ENCODE measurements at regions not wholly inside any gene's neighbourhood (a gene's known extent, or its start where the extent isn't known, plus 50 kb on each side); places are given as distances from the start of the nearest gene placed in this dataset.

DNA sequence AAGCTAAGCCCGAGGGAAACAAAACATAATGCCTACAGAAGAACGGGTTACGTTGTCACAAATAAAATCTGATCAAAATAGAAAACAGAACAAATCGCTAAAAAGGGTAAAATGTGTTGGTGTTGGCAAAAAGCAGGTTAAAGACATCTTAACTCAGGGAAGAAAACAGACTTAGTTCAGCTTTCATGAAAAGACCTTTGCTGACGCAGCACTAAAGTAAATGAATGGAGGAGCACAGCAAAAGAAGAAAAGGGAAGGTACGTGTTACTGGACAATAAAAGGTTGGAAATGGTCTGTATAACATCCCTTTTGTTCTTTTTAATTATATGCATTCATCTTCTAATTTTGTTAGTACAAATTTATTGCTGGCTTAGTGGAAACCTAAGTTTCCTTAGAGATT lies 117.4 kb upstream of the DSEL start:
- 74% methylated on average over 6 of the region's 6 CpGs for WGBS
- no peaks in the 10 kb centered on the region for H3K36me3 ChIP-seq
- no peak overlapping the region for H3K4me3 ChIP-seq
- intact Hi-C loops (cut with DNase I): no loop called here
- H3K27me3 ChIP-seq (replicated peaks; ENCODE audit: insufficient read depth): no peaks in the 10 kb centered on the region
- no peaks in the 10 kb centered on the region for H3K9me3 ChIP-seq
- DNase-seq (ENCODE audit: low spot score): no peak
- TF ChIP-seq POLR2AphosphoS5 (IDR thresholded peaks at IDR 0.05) (no peak), POLR2A (IDR thresholded peaks at IDR 0.05) (no peak)
- TF ChIP-seq, protein P1, sequence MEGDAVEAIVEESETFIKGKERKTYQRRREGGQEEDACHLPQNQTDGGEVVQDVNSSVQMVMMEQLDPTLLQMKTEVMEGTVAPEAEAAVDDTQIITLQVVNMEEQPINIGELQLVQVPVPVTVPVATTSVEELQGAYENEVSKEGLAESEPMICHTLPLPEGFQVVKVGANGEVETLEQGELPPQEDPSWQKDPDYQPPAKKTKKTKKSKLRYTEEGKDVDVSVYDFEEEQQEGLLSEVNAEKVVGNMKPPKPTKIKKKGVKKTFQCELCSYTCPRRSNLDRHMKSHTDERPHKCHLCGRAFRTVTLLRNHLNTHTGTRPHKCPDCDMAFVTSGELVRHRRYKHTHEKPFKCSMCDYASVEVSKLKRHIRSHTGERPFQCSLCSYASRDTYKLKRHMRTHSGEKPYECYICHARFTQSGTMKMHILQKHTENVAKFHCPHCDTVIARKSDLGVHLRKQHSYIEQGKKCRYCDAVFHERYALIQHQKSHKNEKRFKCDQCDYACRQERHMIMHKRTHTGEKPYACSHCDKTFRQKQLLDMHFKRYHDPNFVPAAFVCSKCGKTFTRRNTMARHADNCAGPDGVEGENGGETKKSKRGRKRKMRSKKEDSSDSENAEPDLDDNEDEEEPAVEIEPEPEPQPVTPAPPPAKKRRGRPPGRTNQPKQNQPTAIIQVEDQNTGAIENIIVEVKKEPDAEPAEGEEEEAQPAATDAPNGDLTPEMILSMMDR (IDR thresholded peaks at IDR 0.05): no peak
- H3K4me1 ChIP-seq (replicated peaks): no peaks in the 10 kb centered on the region
- no peak overlapping the region for H3K27ac ChIP-seq

DNA sequence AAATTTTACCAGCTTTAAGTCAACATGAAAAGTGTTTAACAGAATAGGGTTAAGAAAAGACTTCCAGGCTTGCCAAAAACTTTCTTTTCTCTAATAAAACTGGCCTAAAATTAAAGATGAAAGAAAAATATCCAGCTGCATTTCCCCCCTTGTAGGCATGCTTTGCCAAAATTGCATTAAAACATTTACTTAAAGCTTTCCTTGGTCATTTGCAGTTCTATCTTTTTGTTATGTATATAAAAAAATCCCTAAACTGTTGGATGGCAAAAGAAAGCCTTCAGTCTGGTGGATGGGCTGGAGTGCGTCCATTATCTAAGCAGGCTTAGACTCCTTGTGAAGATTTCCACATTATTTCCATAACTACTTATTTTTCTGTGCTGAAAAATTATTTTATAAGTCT lies 105.4 kb upstream of the DSEL start:
- no peaks in the 10 kb centered on the region for H3K27me3 ChIP-seq (replicated peaks; ENCODE audit: insufficient read depth)
- intact Hi-C loops (cut with DNase I): no loop called here
- H3K4me3 ChIP-seq: no peak overlapping the region
- no peak overlapping the region for H3K27ac ChIP-seq
- WGBS: 33% methylated on average over 1 of the region's 1 CpG
- H3K9me3 ChIP-seq: no peaks in the 10 kb centered on the region
- no peak for DNase-seq (ENCODE audit: low spot score)
- H3K36me3 ChIP-seq: no peaks in the 10 kb centered on the region
- TF ChIP-seq POLR2A (IDR thresholded peaks at IDR 0.05): no peak
- TF ChIP-seq, protein P1 (IDR thresholded peaks at IDR 0.05): no peak
- no peak for TF ChIP-seq POLR2AphosphoS5 (IDR thresholded peaks at IDR 0.05)
- H3K4me1 ChIP-seq (replicated peaks): no peaks in the 10 kb centered on the region

DNA sequence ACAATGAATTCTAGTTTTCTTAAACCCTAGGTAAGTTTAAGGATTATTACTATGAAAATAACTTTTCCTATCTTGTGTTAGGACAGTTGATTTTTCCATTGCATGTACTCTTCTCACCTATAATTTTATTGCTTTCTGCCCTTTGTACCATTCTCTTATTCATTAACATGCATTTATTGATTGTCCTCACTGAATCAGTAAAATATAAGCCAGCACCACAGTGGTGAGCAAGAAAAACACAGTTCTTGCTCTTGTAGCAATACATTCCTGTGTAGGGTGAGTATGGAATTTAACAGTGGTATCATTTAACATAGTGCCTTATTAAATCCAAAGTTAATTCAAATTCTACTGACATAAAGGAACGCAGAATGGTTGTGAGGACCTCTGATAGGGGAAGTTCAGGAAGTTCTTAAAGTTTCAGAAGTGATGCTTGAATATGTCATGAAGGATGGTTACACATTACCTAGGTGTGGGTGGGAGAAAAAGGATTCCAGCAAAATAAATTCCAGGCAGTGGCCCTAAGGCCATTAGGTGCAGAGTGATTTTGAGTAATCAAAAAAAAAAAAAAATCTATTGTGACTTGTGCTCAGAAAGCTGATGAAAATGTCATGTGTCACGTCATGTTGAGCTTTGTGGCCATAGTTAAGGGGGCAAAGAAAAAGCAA lies 104.7 kb upstream of the DSEL start:
- WGBS: 57% methylated on average over 2 of the region's 2 CpGs
- intact Hi-C loops (cut with DNase I): no loop called here
- Histone ChIP-seq H3K4me3 (no peak overlapping the region), H3K4me1 (replicated peaks) (no peaks in the 10 kb centered on the region), H3K27ac (no peak overlapping the region), H3K27me3 (replicated peaks; ENCODE audit: insufficient read depth) (no peaks in the 10 kb centered on the region), H3K9me3 (no peaks in the 10 kb centered on the region), H3K36me3 (no peaks in the 10 kb centered on the region)
- no peak for DNase-seq (ENCODE audit: low spot score)
- TF ChIP-seq POLR2A (IDR thresholded peaks at IDR 0.05): no peak
- TF ChIP-seq, protein P1 (IDR thresholded peaks at IDR 0.05): no peak
- no peak for TF ChIP-seq POLR2AphosphoS5 (IDR thresholded peaks at IDR 0.05)

- DNase-seq (ENCODE audit: low spot score): no peak
- H3K27ac ChIP-seq: no peak overlapping the region
- TF ChIP-seq POLR2A (IDR thresholded peaks at IDR 0.05) (no peak), POLR2AphosphoS5 (IDR thresholded peaks at IDR 0.05) (no peak)
- TF ChIP-seq, protein P1 (IDR thresholded peaks at IDR 0.05): no peak
- intact Hi-C loops (cut with DNase I): loop anchor here (5.0 kb wide), 1 partner anchor 51 kb away; no protein-coding TSS in a partner anchor
- H3K9me3 ChIP-seq: no peaks in the 10 kb centered on the region
- H3K4me1 ChIP-seq (replicated peaks): no peaks in the 10 kb centered on the region
- no peak overlapping the region for H3K4me3 ChIP-seq
- H3K36me3 ChIP-seq: no peaks in the 10 kb centered on the region
- H3K27me3 ChIP-seq (replicated peaks; ENCODE audit: insufficient read depth): no peaks in the 10 kb centered on the region
- 72% methylated on average over 4 of the region's 4 CpGs for WGBS
Observed at GRCh38 chr18:67618061-67618460, 101.5 kb upstream of the DSEL start.

- WGBS: 94% methylated on average over 3 of the region's 3 CpGs
- no peaks in the 10 kb centered on the region for H3K27me3 ChIP-seq (replicated peaks; ENCODE audit: insufficient read depth)
- TF ChIP-seq POLR2A (IDR thresholded peaks at IDR 0.05) (no peak), POLR2AphosphoS5 (IDR thresholded peaks at IDR 0.05) (no peak)
- TF ChIP-seq, protein P1 (IDR thresholded peaks at IDR 0.05): no peak
- H3K27ac ChIP-seq: no peak overlapping the region
- DNase-seq (ENCODE audit: low spot score): no peak
- no peaks in the 10 kb centered on the region for H3K36me3 ChIP-seq
- intact Hi-C loops (cut with DNase I): loop anchor here (5.0 kb wide), 1 partner anchor 49 kb away; no protein-coding TSS in a partner anchor
- no peaks in the 10 kb centered on the region for H3K9me3 ChIP-seq
- no peaks in the 10 kb centered on the region for H3K4me1 ChIP-seq (replicated peaks)
- no peak overlapping the region for H3K4me3 ChIP-seq
Observed at GRCh38 chr18:67615876-67616275, 99.4 kb upstream of the DSEL start.
